Skeletal muscle cell (primary cell): ENCODE measurements at regions not wholly inside any gene's neighbourhood (a gene's known extent, or its start where the extent isn't known, plus 50 kb on each side); places are given as distances from the start of the nearest gene placed in this dataset.
"Not testable (repeated sequence)": the region's sequence is repeated elsewhere in the genome, so short reads cannot be mapped to it uniquely, and the experiment has no call there.

Experiments used
- DNase-seq: peaks from one replicate; pipeline ENCODE4 v3.0.0-alpha.2; 2010; ENCODE audit warnings: low read depth
- H3K4me3 ChIP-seq: 2 replicates; pipeline ENCODE4 v1.5.1; 2011; ENCODE audit warnings: low read depth, mild to moderate bottlenecking, control low read depth, low read length, moderate library complexity

- DNase-seq, result no peak
- H3K4me3 ChIP-seq, result no peak overlapping the region
Measured at GRCh38 chr3:20404741-20405100, 218.7 kb upstream of the SGO1 start.

GRCh38 chr3:20403986-20404740, 218.2 kb upstream of the SGO1 start:
- no peak overlapping the region for H3K4me3 ChIP-seq
- DNase-seq, result no peak

- peak; percentile 69 for DNase-seq
Measured at GRCh38 chr3:20401253-20401652, 215.2 kb upstream of the SGO1 start.

GRCh38 chr3:20400686-20401085, 214.7 kb upstream of the SGO1 start:
- H3K4me3 ChIP-seq, result no peak overlapping the region
- DNase-seq, result no peak

More at GRCh38 chr3:20401253-20401652, 215.2 kb upstream of the SGO1 start:
- H3K4me3 ChIP-seq, result no peak overlapping the region

- H3K4me3 ChIP-seq, result no peak overlapping the region
Measured at GRCh38 chr3:20400281-20400680, 214.3 kb upstream of the SGO1 start.

GRCh38 chr3:20396335-20396734, 210.3 kb upstream of the SGO1 start:
- no peak for DNase-seq
- no peak overlapping the region for H3K4me3 ChIP-seq

More at GRCh38 chr3:20400281-20400680, 214.3 kb upstream of the SGO1 start:
- DNase-seq, result no peak

GRCh38 chr3:20395692-20396091, 209.7 kb upstream of the SGO1 start:
- no peak overlapping the region for H3K4me3 ChIP-seq
- DNase-seq, result no peak

GRCh38 chr3:20394243-20394642, 208.2 kb upstream of the SGO1 start:
- no peak for DNase-seq
- no peak overlapping the region for H3K4me3 ChIP-seq

- no peak overlapping the region for H3K4me3 ChIP-seq
- no peak for DNase-seq
Measured at GRCh38 chr3:20391644-20392043, 205.6 kb upstream of the SGO1 start.

GRCh38 chr3:20388971-20389370, 203.0 kb upstream of the SGO1 start:
- no peak overlapping the region for H3K4me3 ChIP-seq
- DNase-seq, result no peak

- no peak for DNase-seq
- H3K4me3 ChIP-seq, result no peak overlapping the region
Measured at GRCh38 chr3:20380295-20380694, 194.3 kb upstream of the SGO1 start.

GRCh38 chr3:20378315-20378714, 192.3 kb upstream of the SGO1 start:
- H3K4me3 ChIP-seq, result no peak overlapping the region
- no peak for DNase-seq

- DNase-seq, result no peak
- no peak overlapping the region for H3K4me3 ChIP-seq
Measured at GRCh38 chr3:20376665-20377217, 190.7 kb upstream of the SGO1 start.

- no peak overlapping the region for H3K4me3 ChIP-seq
- DNase-seq, result no peak
Measured at GRCh38 chr3:20375302-20375701, 189.3 kb upstream of the SGO1 start.

- not testable (repeated sequence) for DNase-seq, H3K4me3 ChIP-seq
Measured at GRCh38 chr3:20370273-20371063, 184.5 kb upstream of the SGO1 start.

- no peak overlapping the region for H3K4me3 ChIP-seq
- no peak for DNase-seq
Measured at GRCh38 chr3:20361000-20361399, 175.0 kb upstream of the SGO1 start.

GRCh38 chr3:20353286-20353685, 167.3 kb upstream of the SGO1 start:
- no peak for DNase-seq
- no peak overlapping the region for H3K4me3 ChIP-seq

GRCh38 chr3:20352546-20353179, 166.7 kb upstream of the SGO1 start:
- no peak overlapping the region for H3K4me3 ChIP-seq
- peak; percentile 11 for DNase-seq

GRCh38 chr3:20350449-20350848, 164.4 kb upstream of the SGO1 start:
- H3K4me3 ChIP-seq, result no peak overlapping the region
- no peak for DNase-seq

- no peak overlapping the region for H3K4me3 ChIP-seq
- no peak for DNase-seq
Measured at GRCh38 chr3:20346916-20347315, 160.9 kb upstream of the SGO1 start.
